Pancreas (tissue), 10 donors: ENCODE measurements at regions not wholly inside any gene's neighbourhood (a gene's known extent, or its start where the extent isn't known, plus 50 kb on each side); places are given as distances from the start of the nearest gene placed in this dataset.

ENCODE experiments used
- ATAC-seq, 4 donors: fragments of 200-7000 bp; cut with Tn5 transposase; one replicate each; pipeline versions ENCODE4 v1.8.0 to v1.9.1; 2020; ENCODE audit warnings: mild to moderate bottlenecking in 4 of 4, moderate library complexity in 4 of 4
- DNase-seq, 6 donors: peaks; one replicate each; pipeline ENCODE4 v3.0.0-alpha.2; 2020
- FAIRE-seq: peaks from 2 replicates; lab custom pipeline; 2012; peaks lifted over from hg19 to GRCh38; lab: Jason Lieb, UNC
- H3K27ac ChIP-seq, 4 donors: fragments of 200-600 bp; sonication (generic); 1 replicate in 3 of 4; 2 replicates in 1 of 4; pipeline versions ENCODE4 v1.5.0 to v1.8.0; 2020
- H3K27me3 ChIP-seq, 4 donors: fragments of 200-600 bp; one replicate each; pipeline ENCODE4 v1.8.0; 2021
- H3K36me3 ChIP-seq, 3 donors: fragments of 200-600 bp; sonication (generic) in 1 of 3; one replicate each; pipeline versions ENCODE4 v1.5.0 to v1.8.0; 2020 to 2021
- H3K4me1 ChIP-seq, 3 donors: fragments of 200-600 bp; one replicate each; pipeline ENCODE4 v1.8.0; 2021
- H3K4me3 ChIP-seq, 4 donors: fragments of 200-600 bp; sonication (generic) in 2 of 4; one replicate each; pipeline versions ENCODE4 v1.5.0 to v1.8.0; 2020 to 2021
- H3K9me3 ChIP-seq, 4 donors: fragments of 200-600 bp; one replicate each; pipeline ENCODE4 v1.8.0; 2021
- WGBS, 2 donors: extraction: QIAGEN DNeasy Blood & Tissue Kit; methylation state at CpG; one replicate each; pipeline ENCODE4 v1.1.7; 2013; 5-methylcytosine and 5-hydroxymethylcytosine counted together
- intact Hi-C, 3 donors: fragments of 100-400 bp; cut with DNase I; formaldehyde crosslinking; loops; one replicate each; pipeline versions ENCODE4 v1.11.1 to v1.14.2; 2022
- TF ChIP-seq, protein P1 (sequence below), 4 donors: fragments of 200-600 bp; sonication (generic) in 3 of 4; IDR thresholded peaks; one replicate each; pipeline versions ENCODE4 v1.5.0 to v1.8.0; 2021; ENCODE audit warnings: antibody characterized with exemption in 4 of 4
- donor health status: healthy with polysubstance abuse.
- donor health status: DM: no; HTN: no; CAD: no; lungs with moderate emphysema.
- donor health status: DM: no; HTN: no; CAD: no.
- donor health status: control.
- donor health status: control.
- donor health status: Bipolar disorder and iron deficiency.
- donor health status: DM: yes; HTN: yes; CAD: no.
- donor health status: DM: no; HTN: no; CAD: no.
- donor health status: DM: no; HTN: no; CAD: no.
- donor health status: DM: yes; HTN: yes; CAD: no.

DNA sequence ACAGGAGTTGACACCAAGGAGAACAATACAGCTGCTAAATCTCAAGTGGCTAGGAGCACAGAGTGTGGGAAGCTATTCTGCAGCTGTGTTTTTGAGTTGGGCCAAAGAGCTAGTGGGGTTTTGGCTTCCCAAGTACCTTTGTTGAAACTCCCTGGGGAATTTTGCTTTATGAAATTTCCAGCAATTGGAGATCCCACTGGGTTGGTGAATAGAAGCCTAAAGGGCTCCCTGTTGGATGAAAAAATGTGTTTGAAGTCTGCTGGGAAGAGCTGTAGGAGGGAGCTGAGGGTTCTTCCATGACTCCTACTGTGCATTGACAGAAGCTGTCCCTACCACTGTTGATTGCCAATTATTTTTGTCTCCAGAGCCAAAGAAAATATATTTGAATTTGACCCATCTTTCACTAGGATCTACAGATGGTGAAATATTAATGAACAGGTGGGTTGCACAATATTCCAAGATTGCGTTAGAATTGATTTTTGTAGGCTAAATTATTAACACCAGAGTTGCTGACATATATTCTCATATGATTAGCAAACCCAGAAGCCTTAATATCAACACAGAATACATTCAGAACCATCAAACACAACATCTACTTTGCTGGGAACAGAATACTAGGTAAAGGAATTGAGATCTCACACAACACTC, 95.4 kb upstream of the CYP1B1 start:
- 14 to 28% methylated on average over 1 of the region's 1 CpG for WGBS, 2 donors
- intact Hi-C loops, result no loop called here
- FAIRE-seq (no peak), ATAC-seq (no peak), DNase-seq (no peak)
- Histone ChIP-seq H3K4me3 (no peak overlapping the region), H3K27me3 (no peaks in the 10 kb centered on the region), H3K27ac (no peak overlapping the region), H3K9me3 (no peaks in the 10 kb centered on the region), H3K36me3 (no peaks in the 10 kb centered on the region), H3K4me1 (no peaks in the 10 kb centered on the region)
- TF ChIP-seq, protein P1, sequence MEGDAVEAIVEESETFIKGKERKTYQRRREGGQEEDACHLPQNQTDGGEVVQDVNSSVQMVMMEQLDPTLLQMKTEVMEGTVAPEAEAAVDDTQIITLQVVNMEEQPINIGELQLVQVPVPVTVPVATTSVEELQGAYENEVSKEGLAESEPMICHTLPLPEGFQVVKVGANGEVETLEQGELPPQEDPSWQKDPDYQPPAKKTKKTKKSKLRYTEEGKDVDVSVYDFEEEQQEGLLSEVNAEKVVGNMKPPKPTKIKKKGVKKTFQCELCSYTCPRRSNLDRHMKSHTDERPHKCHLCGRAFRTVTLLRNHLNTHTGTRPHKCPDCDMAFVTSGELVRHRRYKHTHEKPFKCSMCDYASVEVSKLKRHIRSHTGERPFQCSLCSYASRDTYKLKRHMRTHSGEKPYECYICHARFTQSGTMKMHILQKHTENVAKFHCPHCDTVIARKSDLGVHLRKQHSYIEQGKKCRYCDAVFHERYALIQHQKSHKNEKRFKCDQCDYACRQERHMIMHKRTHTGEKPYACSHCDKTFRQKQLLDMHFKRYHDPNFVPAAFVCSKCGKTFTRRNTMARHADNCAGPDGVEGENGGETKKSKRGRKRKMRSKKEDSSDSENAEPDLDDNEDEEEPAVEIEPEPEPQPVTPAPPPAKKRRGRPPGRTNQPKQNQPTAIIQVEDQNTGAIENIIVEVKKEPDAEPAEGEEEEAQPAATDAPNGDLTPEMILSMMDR (IDR thresholded peaks at IDR 0.05), result no peak

DNA sequence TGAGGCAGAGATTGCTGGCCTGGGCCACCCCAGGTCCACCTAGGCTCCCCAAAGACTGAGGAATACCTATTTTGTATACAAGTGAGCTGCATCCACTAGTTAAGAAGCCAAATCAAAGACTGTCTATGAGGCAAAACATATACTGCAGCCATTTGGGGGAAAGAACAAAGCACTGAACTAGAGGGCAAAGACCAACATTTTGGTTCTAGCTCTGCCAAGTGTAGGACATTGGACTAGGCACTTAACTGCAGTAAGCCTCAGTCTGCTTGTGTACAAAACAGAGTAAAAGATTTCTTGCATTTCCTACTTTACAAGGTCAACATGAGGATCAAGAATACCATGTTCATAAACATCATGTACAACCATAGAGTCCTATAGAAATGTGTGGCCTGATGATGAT, 94.8 kb upstream of the CYP1B1 start:
- ATAC-seq (no peak), FAIRE-seq (no peak), DNase-seq (no peak)
- Histone ChIP-seq H3K9me3 (no peaks in the 10 kb centered on the region), H3K4me3 (no peak overlapping the region), H3K27ac (no peak overlapping the region), H3K4me1 (no peaks in the 10 kb centered on the region), H3K36me3 (no peaks in the 10 kb centered on the region), H3K27me3 (no peaks in the 10 kb centered on the region)
- intact Hi-C loops, result no loop called here
- TF ChIP-seq, protein P1 (IDR thresholded peaks at IDR 0.05), result no peak

DNA sequence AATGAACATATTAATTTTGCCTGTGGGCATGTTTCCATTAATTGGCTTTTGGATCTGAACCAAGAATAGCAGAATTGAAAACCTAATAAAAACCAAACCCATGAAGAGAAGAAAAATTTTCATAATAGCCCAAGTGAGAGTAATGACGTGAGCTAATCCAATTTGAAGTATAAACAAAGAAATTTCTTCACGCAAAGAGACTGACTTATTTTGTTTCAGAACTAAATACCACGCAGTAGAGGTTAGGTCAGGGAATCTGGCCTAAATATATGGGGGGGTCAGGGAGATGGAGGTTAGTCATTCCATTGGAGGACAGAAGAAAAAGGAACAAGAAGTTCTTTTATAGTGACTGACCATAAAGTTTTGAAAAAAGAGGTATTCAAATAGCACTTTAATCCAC, 94.1 kb upstream of the CYP1B1 start:
- no peak for FAIRE-seq

DNA sequence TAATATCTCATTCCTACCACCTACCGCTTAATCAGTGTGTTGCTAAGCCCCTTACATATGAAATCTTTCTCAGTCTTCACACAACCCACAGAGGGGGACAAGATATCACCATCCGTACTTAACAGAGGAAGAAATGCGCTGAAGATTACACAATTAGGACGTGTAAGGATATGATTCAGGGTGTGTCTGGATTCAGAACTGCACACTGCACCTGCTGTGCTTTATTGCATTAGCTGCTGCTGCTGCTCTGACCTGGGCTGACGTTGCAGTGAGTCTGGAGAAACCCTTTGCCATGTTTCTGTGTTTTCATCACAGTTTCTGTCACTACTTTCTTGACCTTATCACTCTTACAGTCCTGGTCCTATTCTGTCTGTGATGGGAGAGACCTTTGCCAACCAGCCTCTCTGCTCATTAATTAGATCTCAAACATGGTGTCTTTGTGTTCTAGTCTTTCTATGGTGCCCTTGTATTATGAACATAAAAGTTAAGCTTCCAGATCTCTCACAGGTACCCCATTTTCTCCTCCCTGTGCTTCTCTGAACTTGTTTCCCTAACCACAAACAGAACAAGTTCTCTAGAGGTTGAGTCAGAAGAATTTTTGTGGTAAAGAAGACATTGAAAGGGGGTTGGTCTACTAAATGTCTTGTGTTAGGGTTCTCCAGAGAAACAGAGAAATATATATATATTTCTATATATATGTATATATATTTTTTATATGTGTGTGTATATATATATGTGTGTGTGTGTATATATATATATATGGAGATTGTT, 92.9 kb upstream of the CYP1B1 start:
- Histone ChIP-seq H3K36me3 (no peaks in the 10 kb centered on the region), H3K9me3 (no peaks in the 10 kb centered on the region), H3K27ac (no peak overlapping the region), H3K4me1 (no peaks in the 10 kb centered on the region), H3K27me3 (no peaks in the 10 kb centered on the region), H3K4me3 (no peak overlapping the region)
- intact Hi-C loops, result no loop called here
- no peak for ATAC-seq
- 67 to 79% methylated on average over 5 of the region's 5 CpGs for WGBS, 2 donors
- TF ChIP-seq, protein P1 (IDR thresholded peaks at IDR 0.05), result no peak
- no peak for DNase-seq
- FAIRE-seq, result no peak

More for the DNA sequence above, 94.1 kb upstream of the CYP1B1 start:
- TF ChIP-seq, protein P1 (IDR thresholded peaks at IDR 0.05), result no peak
- DNase-seq (no peak), ATAC-seq (no peak)
- Histone ChIP-seq H3K36me3 (no peaks in the 10 kb centered on the region), H3K27ac (no peak overlapping the region), H3K27me3 (no peaks in the 10 kb centered on the region), H3K4me3 (no peak overlapping the region), H3K9me3 (no peaks in the 10 kb centered on the region), H3K4me1 (no peaks in the 10 kb centered on the region)
- intact Hi-C loops, result no loop called here
- 79 to 83% methylated on average over 3 of the region's 3 CpGs for WGBS, 2 donors

DNA sequence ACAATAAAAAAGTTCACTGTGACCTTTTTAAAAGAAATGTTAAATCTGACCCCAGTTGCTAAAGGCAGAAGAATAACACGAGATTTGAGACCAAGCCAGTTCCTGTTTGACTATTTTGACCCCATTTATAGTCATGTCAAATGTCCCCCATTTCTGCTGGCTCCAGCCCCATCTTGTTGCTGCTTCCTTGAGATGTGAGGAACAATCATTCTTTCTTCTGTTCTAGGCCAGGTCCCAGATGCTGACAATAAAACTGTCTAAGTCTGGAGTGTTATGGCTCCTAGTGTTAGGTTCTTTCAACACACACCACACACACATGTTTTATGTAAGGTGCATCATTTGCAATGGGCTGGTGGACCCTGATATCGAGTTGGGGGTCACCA, 92.0 kb upstream of the CYP1B1 start:
- H3K27me3 ChIP-seq, result no peaks in the 10 kb centered on the region
- WGBS, 2 donors, result 46 to 58% methylated on average over 2 of the region's 2 CpGs
- intact Hi-C loops, result no loop called here
- DNase-seq (no peak), ATAC-seq (no peak), FAIRE-seq (no peak)
- no peaks in the 10 kb centered on the region for H3K9me3 ChIP-seq
- TF ChIP-seq, protein P1 (IDR thresholded peaks at IDR 0.05), result no peak
- H3K4me3 ChIP-seq, result no peak overlapping the region
- H3K27ac ChIP-seq, result no peak overlapping the region
- H3K4me1 ChIP-seq, result no peaks in the 10 kb centered on the region
- no peaks in the 10 kb centered on the region for H3K36me3 ChIP-seq
